ENCODE measurements at regions not wholly inside any gene's neighbourhood (a gene's known extent, or its start where the extent isn't known, plus 50 kb on each side); places are given as distances from the start of the nearest gene placed in this dataset.

DNA sequence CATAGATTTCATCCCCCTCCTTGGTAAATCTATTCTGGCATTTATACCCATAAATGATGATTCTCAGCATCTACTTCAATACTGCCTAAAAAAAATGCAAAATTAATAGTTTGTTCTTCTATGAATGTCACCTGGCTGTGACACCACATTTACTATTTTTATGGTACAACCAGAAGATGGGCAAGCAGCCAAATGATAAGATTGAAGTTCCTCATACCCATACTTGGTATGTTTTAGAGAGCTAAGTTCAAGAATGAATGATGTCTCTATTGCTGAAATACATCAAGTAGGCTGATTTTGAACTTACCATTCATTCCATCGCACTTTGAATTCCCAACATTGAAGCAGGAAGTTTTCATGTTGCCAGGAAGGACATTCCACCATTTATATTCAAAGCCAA, 134.2 kb downstream of the ELAPOR2 start:
- no peak for ATAC-seq (ENCODE audit: poor library complexity)
- DNase-seq: no peak
- intact Hi-C loops (cut with DNase I): no loop called here

DNA sequence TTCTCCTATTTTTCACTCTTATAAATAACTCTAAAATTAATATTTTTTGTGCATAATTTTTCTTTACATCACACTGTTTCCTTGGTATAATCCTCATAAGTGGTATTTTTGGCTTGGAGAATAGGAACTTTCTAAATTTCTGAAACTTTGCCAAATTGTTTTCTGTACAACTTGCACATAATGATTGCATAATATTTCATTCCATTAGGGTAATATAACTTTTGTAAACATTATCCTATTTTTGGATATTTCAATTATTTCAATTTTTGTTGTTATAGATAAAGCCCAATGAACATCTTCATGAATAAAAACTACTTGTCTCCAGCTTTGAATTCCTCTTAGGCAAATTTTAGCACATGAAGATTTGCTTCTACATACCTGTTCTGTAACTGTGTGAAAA, 135.9 kb downstream of the ELAPOR2 start:
- intact Hi-C loops (cut with DNase I): no loop called here
- no peak for DNase-seq
- ATAC-seq (ENCODE audit: poor library complexity): no peak

DNA sequence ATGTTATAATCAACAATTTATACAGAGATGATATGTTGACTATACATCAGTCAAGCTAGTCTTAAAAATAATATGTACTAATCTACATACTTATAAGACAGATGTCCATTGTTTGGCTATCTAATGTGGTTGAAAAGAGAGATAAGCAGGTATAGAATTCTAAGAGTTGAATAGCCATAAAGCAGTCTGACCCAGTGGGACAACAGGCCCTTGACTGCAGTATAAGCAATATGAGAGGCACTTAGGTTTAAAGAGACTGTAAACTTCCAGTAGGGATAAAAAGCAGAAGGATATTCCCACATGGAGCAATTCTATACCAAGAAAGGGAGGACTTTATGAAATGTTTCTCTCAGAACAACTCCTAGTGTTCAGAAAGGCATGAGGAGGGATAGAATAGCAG, 139.3 kb downstream of the ELAPOR2 start:
- intact Hi-C loops (cut with DNase I): no loop called here
- DNase-seq (no peak), ATAC-seq (ENCODE audit: poor library complexity) (no peak)

DNA sequence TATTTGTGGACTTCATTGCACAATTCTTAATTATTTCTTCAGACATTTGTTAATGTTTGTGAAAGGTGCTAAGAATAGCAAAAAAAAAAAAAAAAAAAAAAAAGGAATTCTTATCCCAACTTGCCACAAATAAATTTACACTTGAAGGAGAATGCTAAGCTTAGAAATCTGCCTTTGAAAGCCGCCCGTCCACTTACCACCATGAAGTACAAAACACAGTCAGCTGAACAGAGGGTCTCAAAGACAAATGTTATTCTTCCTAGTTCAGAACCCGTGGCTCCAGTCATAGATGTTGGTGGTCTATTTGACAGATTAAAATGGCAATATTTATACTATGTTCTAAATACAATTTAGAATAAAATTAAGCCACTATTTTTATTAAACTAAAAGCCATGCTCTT, 141.2 kb downstream of the ELAPOR2 start:
- ATAC-seq (ENCODE audit: poor library complexity) (no peak), DNase-seq (no peak)
- intact Hi-C loops (cut with DNase I): no loop called here

DNA sequence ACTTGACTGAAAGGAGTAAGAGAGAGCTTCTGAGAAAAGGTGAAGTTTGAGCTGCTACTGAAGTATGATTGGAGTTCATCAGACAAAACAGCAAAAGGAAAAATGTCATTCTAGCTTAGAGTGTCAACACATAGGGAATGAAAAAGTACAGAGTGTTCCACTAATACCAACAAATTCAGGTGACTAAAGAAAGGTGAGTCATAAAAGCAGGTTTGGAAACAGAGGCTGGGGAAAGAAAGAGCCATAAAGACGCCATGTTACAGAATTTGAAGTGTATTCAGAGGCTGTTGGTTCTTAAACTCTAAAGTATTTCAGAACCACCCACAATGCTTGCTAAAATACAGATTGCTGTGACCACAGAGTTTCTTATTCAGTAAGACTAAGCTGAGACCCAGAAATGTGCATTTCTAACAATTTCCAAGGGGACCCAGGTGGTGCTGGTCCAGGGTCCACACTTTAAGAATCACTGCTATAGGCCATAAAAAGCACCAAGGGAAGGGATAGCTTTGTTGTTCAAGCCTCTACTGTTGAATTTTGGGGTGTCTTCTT, 143.1 kb downstream of the ELAPOR2 start:
- intact Hi-C loops (cut with DNase I): no loop called here
- ATAC-seq (ENCODE audit: poor library complexity): no peak
- DNase-seq: no peak

DNA sequence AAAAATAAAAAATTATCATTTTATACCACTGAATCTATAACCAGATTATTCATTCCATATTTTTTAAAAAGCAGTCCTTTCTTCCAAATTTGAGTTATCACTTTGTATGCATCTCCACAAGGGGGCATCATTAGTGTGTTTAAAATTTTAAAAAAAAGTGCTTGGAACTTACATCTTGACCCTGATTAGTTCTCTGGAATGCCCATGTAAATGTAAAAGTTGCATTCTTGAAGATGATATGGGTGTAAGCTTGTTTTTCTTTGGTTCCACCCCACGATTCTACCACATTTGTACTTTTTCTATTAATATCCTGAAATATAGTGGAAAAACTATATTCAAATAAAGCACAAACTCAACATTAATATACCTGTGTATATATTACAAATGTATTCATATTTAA, 144.9 kb downstream of the ELAPOR2 start:
- DNase-seq (no peak), ATAC-seq (ENCODE audit: poor library complexity) (no peak)
- intact Hi-C loops (cut with DNase I): no loop called here

Measured in Right ventricle myocardium superior (tissue), 1 donor.